H1 (cell line): ENCODE measurements at regions not wholly inside any gene's neighbourhood (a gene's known extent, or its start where the extent isn't known, plus 50 kb on each side); places are given as distances from the start of the nearest gene placed in this dataset.

Experiments used
- CTCF ChIA-PET: fragments of 300-600 bp; sonication (Branson Sonifier 250); formaldehyde crosslinking; loops from one replicate; lab custom pipeline; 2021; ENCODE audit not compliant: partially characterized antibody; lab: Charles Lee
- POLR2A ChIA-PET: fragments of 300-600 bp; sonication (Branson Sonifier 250); formaldehyde crosslinking; loops from one replicate; lab custom pipeline; 2021; ENCODE audit warnings: inconsistent platforms; ENCODE audit not compliant: partially characterized antibody; lab: Charles Lee
- DNase-seq, 2 experiments: peaks; one replicate each; pipeline versions ENCODE4 v3.0.0 to v3.0.0-alpha.2; 2010 to 2022; ENCODE audit warnings: low spot score in 2 of 2, low read depth in 1 of 2, mixed read lengths in 1 of 2
- FAIRE-seq: peaks from 2 replicates; lab custom pipeline; 2011; peaks lifted over from hg19 to GRCh38; lab: Jason Lieb, UNC
- H2AFZ ChIP-seq: 2 replicates; pipeline ENCODE4 v1.8.1; 2012; ENCODE audit warnings: low read length, inconsistent platforms
- H2AK5ac ChIP-seq: 2 replicates; pipeline ENCODE4 v1.6.1; 2013; ENCODE audit warnings: low read depth, low read length
- H2BK120ac ChIP-seq: replicated peaks from 2 replicates; pipeline ENCODE3; 2013; ENCODE audit warnings: low read depth, low read length, inconsistent platforms
- H2BK12ac ChIP-seq: 2 replicates; pipeline ENCODE4 v1.6.1; 2013; ENCODE audit warnings: low read depth, low read length
- H2BK15ac ChIP-seq: 2 replicates; pipeline ENCODE4 v1.6.1; 2013; ENCODE audit warnings: low read length
- H2BK20ac ChIP-seq: 2 replicates; pipeline ENCODE4 v1.6.1; 2013; ENCODE audit warnings: low read length
- H2BK5ac ChIP-seq: 2 replicates; pipeline ENCODE4 v1.6.1; 2013; ENCODE audit warnings: low read depth, low read length
- H3K14ac ChIP-seq: 2 replicates; pipeline ENCODE4 v1.6.1; 2013; ENCODE audit warnings: inconsistent platforms; ENCODE audit not compliant: insufficient read length
- H3K18ac ChIP-seq: 2 replicates; pipeline ENCODE4 v1.6.1; 2013; ENCODE audit warnings: low read length; ENCODE audit errors: extremely low read depth
- H3K23ac ChIP-seq: 2 replicates; pipeline ENCODE4 v1.6.1; 2013; ENCODE audit warnings: inconsistent platforms; ENCODE audit not compliant: insufficient read length
- H3K23me2 ChIP-seq: 2 replicates; pipeline ENCODE4 v1.6.1; 2013; ENCODE audit warnings: low read depth, low read length
- H3K27ac ChIP-seq: 2 replicates; pipeline ENCODE4 v1.6.1; 2011; ENCODE audit warnings: low read depth, low read length, inconsistent platforms
- H3K27me3 ChIP-seq, 4 experiments: replicated peaks in 1 of 4; 1 replicate in 1 of 4; 2 replicates in 3 of 4; pipeline versions ENCODE4 v1.6.1 to v1.8.1; 2011 to 2013; ENCODE audit warnings: low read length in 3 of 4, mild to moderate bottlenecking in 3 of 4, inconsistent platforms in 2 of 4, mixed read lengths in 2 of 4, moderate library complexity in 1 of 4; ENCODE audit not compliant: control insufficient read depth in 3 of 4, insufficient read depth in 3 of 4; ENCODE audit errors: extremely low read depth in 1 of 4
- H3K36me3 ChIP-seq, 4 experiments: 2 replicates each; pipeline versions ENCODE4 v1.6.1 to v1.8.1; 2011 to 2013; ENCODE audit warnings: mild to moderate bottlenecking in 4 of 4, low read length in 3 of 4, moderate library complexity in 2 of 4, control low read depth in 1 of 4, inconsistent platforms in 1 of 4; ENCODE audit not compliant: insufficient read depth in 4 of 4, control insufficient read depth in 2 of 4
- H3K4ac ChIP-seq: replicated peaks from 2 replicates; pipeline ENCODE3; 2013; ENCODE audit warnings: low read length, low read depth, mixed read lengths, inconsistent platforms; ENCODE audit not compliant: insufficient read length
- H3K4me1 ChIP-seq, 4 experiments: replicated peaks in 1 of 4; 1 replicate in 1 of 4; 2 replicates in 3 of 4; pipeline versions ENCODE4 v1.6.1 to v1.8.1; 2011 to 2013; ENCODE audit warnings: low read length in 3 of 4, inconsistent platforms in 2 of 4, mixed read lengths in 1 of 4; ENCODE audit not compliant: insufficient read depth in 4 of 4, control insufficient read depth in 3 of 4
- H3K4me2 ChIP-seq, 2 experiments: 2 replicates each; pipeline versions ENCODE4 v1.6.1 to v1.8.1; 2011 to 2013; ENCODE audit warnings: low read depth in 2 of 2, low read length in 2 of 2, control low read depth in 1 of 2, inconsistent platforms in 1 of 2, mild to moderate bottlenecking in 1 of 2; ENCODE audit not compliant: insufficient read depth in 1 of 2
- H3K4me3 ChIP-seq, 4 experiments: fragments of 200-600, 300-600 bp in 1 of 4; sonication (generic), shearing (Covaris generic), sonication (Bioruptor Twin) in 1 of 4; 2 replicates each; pipeline versions ENCODE4 v1.5.1 to v1.8.1; 2011 to 2016; ENCODE audit warnings: low read length in 4 of 4, low read depth in 3 of 4, control low read depth in 2 of 4, inconsistent platforms in 2 of 4, mild to moderate bottlenecking in 2 of 4, mixed read lengths in 1 of 4, moderate library complexity in 1 of 4; ENCODE audit not compliant: insufficient read depth in 2 of 4; ENCODE audit errors: extremely low read depth in 1 of 4
- H3K56ac ChIP-seq: replicated peaks from 2 replicates; pipeline ENCODE3; 2013; ENCODE audit warnings: low read depth, mild to moderate bottlenecking, mixed read lengths, low read length, inconsistent platforms; ENCODE audit not compliant: insufficient read length
- H3K79me1 ChIP-seq: 2 replicates; pipeline ENCODE4 v1.6.1; 2013; ENCODE audit warnings: low read depth, low read length, control low read depth
- H3K79me2 ChIP-seq, 2 experiments: 2 replicates each; pipeline versions ENCODE4 v1.6.1 to v1.8.1; 2012 to 2013; ENCODE audit warnings: low read length in 2 of 2, mild to moderate bottlenecking in 2 of 2, inconsistent platforms in 1 of 2; ENCODE audit not compliant: insufficient read depth in 2 of 2, control insufficient read depth in 1 of 2
- H3K9ac ChIP-seq, 4 experiments: replicated peaks in 1 of 4; 1 replicate in 1 of 4; 2 replicates in 3 of 4; pipeline versions ENCODE4 v1.6.1 to v1.8.1; 2011 to 2013; ENCODE audit warnings: low read depth in 3 of 4, low read length in 3 of 4, control low read depth in 2 of 4, mild to moderate bottlenecking in 2 of 4, moderate library complexity in 2 of 4, inconsistent platforms in 1 of 4; ENCODE audit errors: extremely low read depth in 1 of 4
- H3K9me3 ChIP-seq, 2 experiments: 2 replicates each; pipeline versions ENCODE4 v1.6.1 to v1.8.1; 2012 to 2013; ENCODE audit warnings: mild to moderate bottlenecking in 2 of 2, moderate library complexity in 2 of 2, control low read depth in 1 of 2, inconsistent platforms in 1 of 2, low read depth in 1 of 2, low read length in 1 of 2, mixed read lengths in 1 of 2; ENCODE audit not compliant: insufficient read depth in 2 of 2
- H4K20me1 ChIP-seq, 2 experiments: replicated peaks in 1 of 2; 2 replicates each; pipeline versions ENCODE3 to v1.8.1; 2011 to 2013; ENCODE audit warnings: inconsistent platforms in 2 of 2, low read length in 2 of 2, mild to moderate bottlenecking in 1 of 2; ENCODE audit not compliant: insufficient read depth in 2 of 2, control insufficient read depth in 1 of 2
- H4K5ac ChIP-seq: 2 replicates; pipeline ENCODE4 v1.6.1; 2013; ENCODE audit warnings: low read length, low read depth, mixed read lengths, inconsistent platforms; ENCODE audit not compliant: insufficient read length
- H4K8ac ChIP-seq: 2 replicates; pipeline ENCODE4 v1.8.0; 2013; ENCODE audit warnings: mild to moderate bottlenecking, moderate library complexity, low read length, inconsistent platforms; ENCODE audit not compliant: insufficient read depth; ENCODE audit errors: extremely low read depth
- H4K91ac ChIP-seq: replicated peaks from 2 replicates; pipeline ENCODE3; 2013; ENCODE audit warnings: low read length, mixed read lengths, inconsistent platforms; ENCODE audit not compliant: insufficient read length
- EP300 ChIP-seq, 2 experiments: IDR thresholded peaks; 1 replicate in 1 of 2; 2 replicates in 1 of 2; pipeline ENCODE4 v1.6.1; 2011 to 2012; ENCODE audit warnings: low read depth in 2 of 2, low read length in 2 of 2, mild to moderate bottlenecking in 2 of 2, borderline replicate concordance in 1 of 2, inconsistent platforms in 1 of 2, moderate library complexity in 1 of 2
- EZH2 ChIP-seq: fragments of 200-600 bp; sonication (generic); IDR thresholded peaks from 2 replicates; pipeline ENCODE4 v1.7.1; 2012; ENCODE audit warnings: low read depth, mild to moderate bottlenecking, moderate library complexity, low read length, inconsistent platforms; ENCODE audit not compliant: severe bottlenecking
- FOSL1 ChIP-seq: IDR thresholded peaks from 2 replicates; pipeline ENCODE4 v1.6.1; 2011; ENCODE audit warnings: mild to moderate bottlenecking, low read depth, low read length, moderate library complexity; ENCODE audit not compliant: insufficient read depth
- KDM5A ChIP-seq: fragments of 200-600 bp; IDR thresholded peaks from 2 replicates; pipeline ENCODE4 v1.7.1; 2012; ENCODE audit warnings: mild to moderate bottlenecking, low read length, inconsistent platforms, mixed read lengths
- NRF1 ChIP-seq: IDR thresholded peaks from 2 replicates; pipeline ENCODE4 v1.6.1; 2011; ENCODE audit warnings: mild to moderate bottlenecking, low read depth, low read length, improper control_type of control experiment
- POLR2A ChIP-seq, 2 experiments: IDR thresholded peaks; 1 replicate in 1 of 2; 2 replicates in 1 of 2; pipeline ENCODE4 v1.6.1; 2011; ENCODE audit warnings: low read depth in 2 of 2, low read length in 2 of 2, mild to moderate bottlenecking in 2 of 2; ENCODE audit errors: control extremely low read depth in 1 of 2
- POU5F1 ChIP-seq: IDR thresholded peaks from 2 replicates; pipeline ENCODE4 v1.6.1; 2011; ENCODE audit warnings: low read depth, mild to moderate bottlenecking, low read length, moderate library complexity
- SP4 ChIP-seq: IDR thresholded peaks from 2 replicates; pipeline ENCODE4 v1.6.1; 2012; ENCODE audit warnings: low read length, inconsistent platforms
- SUZ12 ChIP-seq: fragments of 200-600 bp; sonication (generic); IDR thresholded peaks from 2 replicates; pipeline ENCODE4 v1.6.1; 2012; ENCODE audit warnings: mild to moderate bottlenecking, inconsistent platforms, low read length, moderate library complexity, mixed read lengths
- YY1 ChIP-seq: IDR thresholded peaks from 2 replicates; pipeline ENCODE4 v1.6.1; 2011; ENCODE audit warnings: low read depth, mild to moderate bottlenecking, low read length
- TF ChIP-seq, protein P1 (sequence below): IDR thresholded peaks from 2 replicates; pipeline ENCODE4 v1.6.1; 2011; ENCODE audit warnings: low read length, improper control_type of control experiment
- TF ChIP-seq, protein P2 (sequence below), 3 experiments: IDR thresholded peaks; 1 replicate in 2 of 3; 2 replicates in 1 of 3; pipeline versions ENCODE4 v1.5.1 to v1.6.1; 2011; ENCODE audit warnings: low read length in 3 of 3, mild to moderate bottlenecking in 3 of 3, inconsistent platforms in 2 of 3, low read depth in 1 of 3, moderate library complexity in 1 of 3; ENCODE audit not compliant: insufficient read depth in 1 of 3; ENCODE audit errors: control extremely low read depth in 1 of 3

- Histone ChIP-seq H3K14ac (no peak overlapping the region), H3K27ac (no peak overlapping the region), H3K4me3 (no peak overlapping the region), H3K23me2 (no peaks in the 10 kb centered on the region), H2BK20ac (no peak overlapping the region), H2AK5ac (no peak overlapping the region), H2AFZ (no peak overlapping the region), H3K18ac (no peak overlapping the region), H4K91ac (no peak overlapping the region), H3K9ac (no peak overlapping the region), H3K36me3 (no peaks in the 10 kb centered on the region), H4K5ac (no peak overlapping the region), H3K27me3 (no peaks in the 10 kb centered on the region), H3K4me1 (peaks cover 0 to 6% (median 0%) of the 10 kb centered on the region in 4 experiments; a peak in 3 of 7 replicates), H3K79me2 (no peaks in the 10 kb centered on the region), H3K4me2 (no peak overlapping the region), H3K4ac (no peak overlapping the region), H3K9me3 (no peaks in the 10 kb centered on the region), H3K23ac (no peak overlapping the region), H2BK5ac (no peak overlapping the region), H4K8ac (no peak overlapping the region), H3K79me1 (no peaks in the 10 kb centered on the region), H2BK12ac (no peak overlapping the region), H4K20me1 (no peaks in the 10 kb centered on the region), H2BK120ac (no peak overlapping the region), H3K56ac (no peak overlapping the region), H2BK15ac (no peak overlapping the region)
- DNase-seq (no peak), FAIRE-seq (no peak)
- ChIA-PET POLR2A (no interaction called here), CTCF (no interaction called here)
- TF ChIP-seq YY1 (no peak), POU5F1 (no peak), FOSL1 (no peak), KDM5A (no peak), SP4 (no peak), POLR2A (IDR thresholded peaks at IDR 0.05; ENCODE audit: control extremely low read depth in 1 of 2, low read depth in 2 of 2, low read length in 2 of 2) (no peak), EZH2 (no peak), SUZ12 (no peak), EP300 (IDR thresholded peaks at IDR 0.05; ENCODE audit: borderline replicate concordance in 1 of 2, low read depth in 2 of 2, low read length in 2 of 2) (no peak), NRF1 (no peak)
- TF ChIP-seq, protein P1, sequence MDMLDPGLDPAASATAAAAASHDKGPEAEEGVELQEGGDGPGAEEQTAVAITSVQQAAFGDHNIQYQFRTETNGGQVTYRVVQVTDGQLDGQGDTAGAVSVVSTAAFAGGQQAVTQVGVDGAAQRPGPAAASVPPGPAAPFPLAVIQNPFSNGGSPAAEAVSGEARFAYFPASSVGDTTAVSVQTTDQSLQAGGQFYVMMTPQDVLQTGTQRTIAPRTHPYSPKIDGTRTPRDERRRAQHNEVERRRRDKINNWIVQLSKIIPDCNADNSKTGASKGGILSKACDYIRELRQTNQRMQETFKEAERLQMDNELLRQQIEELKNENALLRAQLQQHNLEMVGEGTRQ: no peak
- TF ChIP-seq, protein P2, sequence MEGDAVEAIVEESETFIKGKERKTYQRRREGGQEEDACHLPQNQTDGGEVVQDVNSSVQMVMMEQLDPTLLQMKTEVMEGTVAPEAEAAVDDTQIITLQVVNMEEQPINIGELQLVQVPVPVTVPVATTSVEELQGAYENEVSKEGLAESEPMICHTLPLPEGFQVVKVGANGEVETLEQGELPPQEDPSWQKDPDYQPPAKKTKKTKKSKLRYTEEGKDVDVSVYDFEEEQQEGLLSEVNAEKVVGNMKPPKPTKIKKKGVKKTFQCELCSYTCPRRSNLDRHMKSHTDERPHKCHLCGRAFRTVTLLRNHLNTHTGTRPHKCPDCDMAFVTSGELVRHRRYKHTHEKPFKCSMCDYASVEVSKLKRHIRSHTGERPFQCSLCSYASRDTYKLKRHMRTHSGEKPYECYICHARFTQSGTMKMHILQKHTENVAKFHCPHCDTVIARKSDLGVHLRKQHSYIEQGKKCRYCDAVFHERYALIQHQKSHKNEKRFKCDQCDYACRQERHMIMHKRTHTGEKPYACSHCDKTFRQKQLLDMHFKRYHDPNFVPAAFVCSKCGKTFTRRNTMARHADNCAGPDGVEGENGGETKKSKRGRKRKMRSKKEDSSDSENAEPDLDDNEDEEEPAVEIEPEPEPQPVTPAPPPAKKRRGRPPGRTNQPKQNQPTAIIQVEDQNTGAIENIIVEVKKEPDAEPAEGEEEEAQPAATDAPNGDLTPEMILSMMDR (IDR thresholded peaks at IDR 0.05; ENCODE audit: control extremely low read depth in 1 of 3, insufficient read depth in 1 of 3, low read depth in 1 of 3, low read length in 3 of 3): no peak
These were observed 781.3 kb upstream of the NRXN1 start for GRCh38 chr2:51813247-51813646.
